ENCODE measurements at regions not wholly inside any gene's neighbourhood (a gene's known extent, or its start where the extent isn't known, plus 50 kb on each side); places are given as distances from the start of the nearest gene placed in this dataset.

- CTCF ChIA-PET: no interaction called here
- peaks cover 3% of the 10 kb centered on the region for H3K9me3 Mint-ChIP-seq (ENCODE audit: low read depth, unreplicated experiment)
- H3K27me3 Mint-ChIP-seq (ENCODE audit: unreplicated experiment): no peaks in the 10 kb centered on the region
- TF ChIP-seq CTCF (IDR thresholded peaks at IDR 0.05; ENCODE audit: unreplicated experiment): no peak
- no peaks in the 10 kb centered on the region for H3K36me3 Mint-ChIP-seq (ENCODE audit: insufficient read depth, unreplicated experiment)
- H3K4me1 Mint-ChIP-seq (ENCODE audit: low read depth, unreplicated experiment): no peaks in the 10 kb centered on the region
- intact Hi-C loops (cut with micrococcal nuclease; ENCODE audit: unreplicated experiment): no loop called here
- DNase-seq: no peak
- no peak overlapping the region for H3K27ac Mint-ChIP-seq (ENCODE audit: unreplicated experiment)
- BruUV-seq (replicated peaks): no TSS peak
- H3K4me3 Mint-ChIP-seq (ENCODE audit: low read depth, unreplicated experiment): no peak overlapping the region
These were observed 78.1 kb upstream of the TMEM178A start for GRCh38 chr2:39587641-39588040.

- Mint-ChIP-seq H3K27ac (ENCODE audit: unreplicated experiment) (no peak overlapping the region), H3K36me3 (ENCODE audit: insufficient read depth, unreplicated experiment) (no peaks in the 10 kb centered on the region), H3K9me3 (ENCODE audit: low read depth, unreplicated experiment) (no peaks in the 10 kb centered on the region), H3K4me1 (ENCODE audit: low read depth, unreplicated experiment) (no peaks in the 10 kb centered on the region), H3K27me3 (ENCODE audit: unreplicated experiment) (no peaks in the 10 kb centered on the region), H3K4me3 (ENCODE audit: low read depth, unreplicated experiment) (no peak overlapping the region)
- peak; percentile 46 for TF ChIP-seq CTCF (IDR thresholded peaks at IDR 0.05; ENCODE audit: unreplicated experiment)
- intact Hi-C loops (cut with micrococcal nuclease; ENCODE audit: unreplicated experiment): loop anchor here (1.0 to 5.0 kb wide), 3 partner anchors 81 to 139 kb away; no protein-coding TSS in a partner anchor
- CTCF ChIA-PET: interaction anchor here (0.8 to 2.9 kb wide), 7 partner anchors 21 to 214 kb away, joined by 3 to 20 read pairs (median 4); no protein-coding TSS in a partner anchor
- peak; percentile 53 for DNase-seq
- no TSS peak for BruUV-seq (replicated peaks)
These were observed 72.0 kb upstream of the TMEM178A start for GRCh38 chr2:39593439-39594393.

GRCh38 chr2:39595116-39595515 is 70.6 kb upstream of the TMEM178A start:
- CTCF ChIA-PET: no interaction called here

GRCh38 chr2:39597314-39597713 is 68.4 kb upstream of the TMEM178A start:
- Mint-ChIP-seq H3K4me1 (ENCODE audit: low read depth, unreplicated experiment) (no peaks in the 10 kb centered on the region), H3K27ac (ENCODE audit: unreplicated experiment) (no peak overlapping the region), H3K27me3 (ENCODE audit: unreplicated experiment) (no peaks in the 10 kb centered on the region), H3K36me3 (ENCODE audit: insufficient read depth, unreplicated experiment) (no peaks in the 10 kb centered on the region), H3K9me3 (ENCODE audit: low read depth, unreplicated experiment) (no peaks in the 10 kb centered on the region), H3K4me3 (ENCODE audit: low read depth, unreplicated experiment) (no peak overlapping the region)
- no TSS peak for BruUV-seq (replicated peaks)
- no peak for TF ChIP-seq CTCF (IDR thresholded peaks at IDR 0.05; ENCODE audit: unreplicated experiment)
- no peak for DNase-seq
- intact Hi-C loops (cut with micrococcal nuclease; ENCODE audit: unreplicated experiment): no loop called here
- CTCF ChIA-PET: interaction anchor here (0.6 kb wide), 1 partner anchor 13 kb away, joined by 3 read pairs; no protein-coding TSS in a partner anchor

More at GRCh38 chr2:39595116-39595515, 70.6 kb upstream of the TMEM178A start:
- Mint-ChIP-seq H3K4me3 (ENCODE audit: low read depth, unreplicated experiment) (no peak overlapping the region), H3K9me3 (ENCODE audit: low read depth, unreplicated experiment) (no peaks in the 10 kb centered on the region), H3K36me3 (ENCODE audit: insufficient read depth, unreplicated experiment) (no peaks in the 10 kb centered on the region), H3K4me1 (ENCODE audit: low read depth, unreplicated experiment) (no peaks in the 10 kb centered on the region), H3K27ac (ENCODE audit: unreplicated experiment) (no peak overlapping the region), H3K27me3 (ENCODE audit: unreplicated experiment) (no peaks in the 10 kb centered on the region)
- TF ChIP-seq CTCF (IDR thresholded peaks at IDR 0.05; ENCODE audit: unreplicated experiment): no peak
- DNase-seq: no peak
- intact Hi-C loops (cut with micrococcal nuclease; ENCODE audit: unreplicated experiment): no loop called here
- BruUV-seq (replicated peaks): no TSS peak
